Lower leg skin (tissue), 4 donors: ENCODE measurements at regions not wholly inside any gene's neighbourhood (a gene's known extent, or its start where the extent isn't known, plus 50 kb on each side); places are given as distances from the start of the nearest gene placed in this dataset.
A peak's percentile ranks its signal among the peaks of the same experiment; 100 is the strongest.

Experiments used
- DNase-seq, 2 donors: peaks; one replicate each; pipeline ENCODE4 v3.0.0-alpha.2; 2019; ENCODE audit warnings: low spot score in 2 of 2
- H3K4me3 ChIP-seq: fragments of 200-600 bp; sonication (generic); 2 replicates; pipeline ENCODE4 v1.5.1; 2017; ENCODE audit warnings: mild to moderate bottlenecking, low read depth; ENCODE audit not compliant: poor library complexity, severe bottlenecking
- CTCF ChIP-seq, 3 donors: fragments of 450-650 bp; IDR thresholded peaks; one replicate each; pipeline ENCODE4 v1.5.1; 2016; ENCODE audit warnings: antibody characterized with exemption in 3 of 3, mild to moderate bottlenecking in 3 of 3, moderate library complexity in 2 of 3
- POLR2A ChIP-seq, 2 donors: fragments of 450-650 bp; IDR thresholded peaks; one replicate each; pipeline ENCODE4 v1.6.1; 2016 to 2017; ENCODE audit warnings: antibody characterized with exemption in 2 of 2, mild to moderate bottlenecking in 1 of 2, moderate library complexity in 1 of 2
- WGBS, 2 donors: methylation state at CpG; one replicate each; pipeline ENCODE4 v1.1.5; 2018; 5-methylcytosine and 5-hydroxymethylcytosine counted together
- intact Hi-C: fragments of 100-400 bp; cut with DNase I; formaldehyde crosslinking; loops from one replicate; pipeline ENCODE4 v1.15.0; 2023; ENCODE audit warnings: low total_unique reads

- DNase-seq, result peak in 1 of 2 donors; percentile 71
- TF ChIP-seq POLR2A (IDR thresholded peaks at IDR 0.05), result no peak
- TF ChIP-seq CTCF (IDR thresholded peaks at IDR 0.05), result no peak
- intact Hi-C loops, result no loop called here
- no peak overlapping the region for H3K4me3 ChIP-seq
- 90 to 94% methylated on average over 16 to 17 of the region's 17 CpGs for WGBS, 2 donors
Observed at GRCh38 chr22:47569389-47570299, 807.2 kb downstream of the TBC1D22A start.

DNA sequence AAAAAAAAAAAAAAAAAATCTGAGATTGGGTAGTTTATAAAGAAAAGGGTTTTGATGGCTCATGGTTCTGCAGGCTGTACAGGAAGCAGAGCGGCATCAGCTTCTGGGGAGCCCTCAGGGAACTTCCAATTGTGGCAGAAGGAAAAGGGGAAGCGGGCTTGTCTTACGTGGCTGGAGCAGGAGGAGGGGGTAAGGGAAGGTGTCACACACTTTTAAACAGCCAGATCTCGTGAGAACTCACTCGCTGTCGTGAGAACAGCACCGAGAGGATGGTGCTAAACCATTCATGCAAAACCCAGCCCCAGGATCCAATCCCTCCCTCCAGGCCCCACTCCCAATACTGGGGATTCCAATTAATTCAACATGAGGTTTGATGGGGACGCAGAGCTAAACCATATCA, 806.2 kb downstream of the TBC1D22A start:
- no peak overlapping the region for H3K4me3 ChIP-seq
- intact Hi-C loops, result no loop called here
- peak in 1 of 2 donors; percentile 53 for DNase-seq
- TF ChIP-seq CTCF (IDR thresholded peaks at IDR 0.05) (no peak), POLR2A (IDR thresholded peaks at IDR 0.05) (no peak)
- WGBS, 2 donors, result 84 to 87% methylated on average over 8 of the region's 8 CpGs

- 83 to 84% methylated on average over 25 of the region's 25 CpGs for WGBS, 2 donors
- no peak overlapping the region for H3K4me3 ChIP-seq
- no peak for TF ChIP-seq POLR2A (IDR thresholded peaks at IDR 0.05)
- intact Hi-C loops, result no loop called here
- peak in 1 of 2 donors; percentile 80 for DNase-seq
Observed at GRCh38 chr22:47567126-47568090, 805.0 kb downstream of the TBC1D22A start.

- H3K4me3 ChIP-seq, result no peak overlapping the region
- intact Hi-C loops, result no loop called here
- no peak for TF ChIP-seq POLR2A (IDR thresholded peaks at IDR 0.05)
- no peak for TF ChIP-seq CTCF (IDR thresholded peaks at IDR 0.05)
- 81 to 85% methylated on average over 12 of the region's 12 CpGs for WGBS, 2 donors
- peak in 1 of 2 donors; percentile 42 for DNase-seq
Observed at GRCh38 chr22:47566491-47566890, 804.0 kb downstream of the TBC1D22A start.

GRCh38 chr22:47565607-47566006, 803.2 kb downstream of the TBC1D22A start:
- TF ChIP-seq POLR2A (IDR thresholded peaks at IDR 0.05), result no peak
- TF ChIP-seq CTCF (IDR thresholded peaks at IDR 0.05), result no peak
- 76 to 79% methylated on average over 4 of the region's 4 CpGs for WGBS, 2 donors
- DNase-seq, result peak in 1 of 2 donors; percentile 23
- intact Hi-C loops, result no loop called here
- no peak overlapping the region for H3K4me3 ChIP-seq
